ENCODE measurements at regions not wholly inside any gene's neighbourhood (a gene's known extent, or its start where the extent isn't known, plus 50 kb on each side); places are given as distances from the start of the nearest gene placed in this dataset.

DNA sequence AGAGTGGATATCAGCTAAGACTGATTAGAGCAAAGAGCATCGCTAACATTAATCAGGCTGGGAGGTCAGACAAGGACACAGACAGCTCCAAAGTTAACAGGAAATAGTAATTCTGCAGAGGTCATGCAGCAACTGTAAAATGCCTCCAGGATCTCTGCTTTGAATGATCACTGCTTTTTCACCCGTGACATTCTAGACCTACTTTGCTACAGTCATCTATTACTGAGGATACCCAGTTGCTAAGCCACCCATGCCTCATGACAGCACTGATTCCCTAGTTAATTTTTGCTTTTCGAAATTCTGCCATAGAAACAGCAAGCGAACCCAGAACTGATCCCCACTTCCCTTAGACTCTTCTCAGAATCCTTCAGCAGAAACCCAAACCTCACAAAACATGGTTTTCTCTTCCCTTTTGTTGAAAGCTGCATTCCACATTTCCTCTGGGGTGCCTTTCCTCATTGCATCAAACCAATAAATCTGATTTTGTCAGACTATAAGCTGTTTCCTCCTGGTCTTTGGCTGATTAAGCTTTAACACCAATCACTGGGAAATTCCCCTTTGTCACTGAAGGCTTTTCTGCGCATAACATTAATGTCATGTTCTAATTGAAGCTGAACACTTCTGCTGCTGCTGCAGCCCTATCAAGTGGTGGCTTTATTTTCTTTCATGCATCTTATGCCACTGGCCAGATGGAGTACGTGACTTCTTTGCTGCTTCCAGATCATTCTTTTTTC lies 201.1 kb upstream of the CHD1 start:
- TF ChIP-seq FOXP2 (optimal IDR thresholded peaks at IDR 0.05; ENCODE audit: control extremely low read depth, extremely low read length, insufficient read depth) (no peak), EZH2 (IDR thresholded peaks at IDR 0.05) (no peak)
